Esophagus mucosa (tissue), 1 donor: ENCODE measurements at regions not wholly inside any gene's neighbourhood (a gene's known extent, or its start where the extent isn't known, plus 50 kb on each side); places are given as distances from the start of the nearest gene placed in this dataset.

Experiments
- ATAC-seq: fragments of 200-7000 bp; cut with Tn5 transposase; one replicate; pipeline ENCODE4 v1.9.1; 2020
- donor health status: DM: yes; HTN: yes; CAD: no.

DNA sequence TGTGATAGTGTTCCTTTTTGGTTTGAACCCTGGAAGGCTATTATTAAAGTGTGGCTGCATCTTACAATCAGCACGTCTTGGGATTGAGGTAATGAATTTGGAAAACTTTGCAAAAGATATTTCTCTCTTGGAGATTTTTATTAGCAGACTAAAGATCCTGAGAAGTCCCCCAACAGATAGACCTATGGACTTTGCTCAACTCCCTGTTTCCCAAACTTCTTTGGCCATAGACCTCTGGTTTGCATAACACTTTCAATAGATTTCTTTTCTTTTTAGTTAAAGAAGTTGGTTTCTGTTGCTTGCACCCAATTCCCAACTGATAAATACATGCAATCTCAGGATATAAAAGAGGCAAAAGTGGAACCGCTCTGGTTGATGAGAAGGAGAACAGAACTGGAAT is 465.8 kb upstream of the PROK2 start:
- no peak for ATAC-seq

DNA sequence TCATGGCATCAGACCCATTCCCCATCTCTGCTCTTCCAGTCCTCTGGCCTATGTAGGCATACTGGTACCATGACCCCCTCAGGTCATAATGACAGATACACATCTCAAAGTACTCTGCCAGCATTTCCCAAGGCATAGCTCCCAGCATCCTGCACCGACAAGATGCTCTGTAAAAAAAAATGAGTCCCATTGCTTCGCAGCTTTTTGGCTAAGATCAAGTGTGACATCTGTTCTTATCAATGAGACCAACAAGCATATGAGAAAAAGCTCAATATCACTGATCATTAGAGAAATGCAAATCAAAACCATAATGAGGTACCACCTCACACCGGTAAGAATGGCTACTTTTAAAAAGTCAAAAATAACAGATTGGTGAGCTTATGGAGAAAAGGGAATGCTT is 463.9 kb upstream of the PROK2 start:
- ATAC-seq: no peak

DNA sequence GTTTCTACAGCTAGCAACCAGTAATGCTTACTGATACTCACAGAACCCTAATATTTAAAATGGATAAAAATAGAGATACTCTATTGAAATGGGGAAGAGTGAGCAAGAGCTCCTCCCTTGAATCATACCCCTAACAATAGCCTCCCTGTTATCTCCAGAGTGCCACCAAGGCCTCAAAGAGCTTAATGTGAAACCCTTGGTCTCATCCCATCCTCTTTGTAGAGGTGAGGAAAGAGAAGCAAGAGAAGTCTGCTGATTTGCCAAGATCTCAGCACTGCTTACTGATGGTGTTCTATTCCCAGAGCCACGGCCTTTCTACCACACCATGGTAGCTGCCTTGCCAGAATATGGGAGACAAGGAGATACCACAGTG is 463.4 kb upstream of the PROK2 start:
- no peak for ATAC-seq

DNA sequence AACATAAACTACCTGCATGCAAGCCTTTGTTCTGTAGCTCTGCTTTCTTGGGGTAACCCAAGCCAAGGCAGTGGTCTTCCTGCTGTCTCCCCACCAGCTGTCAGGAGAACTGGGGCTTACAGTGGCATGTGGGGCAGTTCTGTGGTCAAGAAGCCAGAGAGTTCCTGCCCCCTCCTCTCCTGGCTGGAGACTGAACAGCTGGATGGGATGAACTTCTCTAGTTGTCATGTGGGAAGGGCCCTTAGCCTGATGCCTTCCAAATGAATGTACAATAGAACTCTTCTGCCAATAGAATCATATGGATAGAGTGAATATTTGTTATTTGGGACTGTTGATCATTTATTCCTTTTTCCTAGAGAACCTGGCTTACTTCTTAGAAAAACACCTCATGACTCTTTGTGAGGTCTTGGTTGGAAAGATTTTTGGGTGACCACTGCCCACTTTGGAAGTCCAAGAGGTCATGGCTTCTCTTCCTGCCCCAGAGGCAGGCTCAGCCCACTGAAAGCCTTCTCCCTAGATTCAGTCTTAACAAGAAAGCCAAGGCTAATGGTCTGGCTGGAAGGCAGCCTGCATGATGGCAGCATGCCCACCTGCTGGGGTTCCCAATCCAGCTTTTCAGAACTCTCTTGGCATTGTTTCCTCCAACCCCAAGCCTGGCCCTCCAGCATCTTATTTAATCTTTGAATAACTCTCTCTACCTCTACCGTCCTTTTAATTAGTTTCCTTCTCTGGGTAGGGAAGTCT is 462.9 kb upstream of the PROK2 start:
- no peak for ATAC-seq

DNA sequence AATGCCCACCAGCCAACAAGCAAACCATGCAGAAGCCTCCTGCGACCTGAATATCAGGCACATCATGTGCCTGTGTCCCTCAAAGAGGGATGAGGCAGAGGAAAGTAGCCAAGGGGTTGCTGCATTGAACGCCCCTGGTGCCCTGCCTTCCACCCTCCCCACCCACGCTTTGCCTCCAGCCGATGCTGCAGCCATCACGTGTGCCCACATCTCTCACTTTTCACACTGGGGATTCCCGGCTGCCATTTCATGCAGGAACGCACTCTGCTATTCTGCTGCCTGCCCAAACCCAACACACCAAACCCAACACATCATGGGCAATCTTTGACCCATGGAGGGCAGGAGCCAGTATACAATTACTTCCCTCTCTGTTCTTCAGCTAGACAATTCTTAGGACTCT is 462.2 kb upstream of the PROK2 start:
- no peak for ATAC-seq

DNA sequence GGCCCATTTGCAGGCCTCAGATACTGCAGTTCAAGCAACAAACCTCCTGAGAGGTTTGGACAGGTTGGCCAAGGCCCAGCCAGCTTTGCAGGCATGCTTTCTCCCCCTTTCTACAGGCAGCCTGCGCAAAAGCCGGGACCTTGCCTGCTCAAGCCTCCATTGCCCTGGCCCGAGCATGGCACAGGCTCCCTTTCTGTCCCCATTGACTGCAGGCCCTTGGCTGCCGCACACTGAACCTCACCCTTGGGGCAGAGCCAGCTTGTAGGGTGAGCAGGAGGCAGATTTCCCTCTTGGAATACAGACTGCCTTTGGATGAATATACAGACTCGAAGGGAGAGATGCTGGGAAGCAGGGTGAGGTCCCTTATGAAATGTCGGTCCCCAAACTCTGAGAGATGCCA is 461.7 kb upstream of the PROK2 start:
- no peak for ATAC-seq

DNA sequence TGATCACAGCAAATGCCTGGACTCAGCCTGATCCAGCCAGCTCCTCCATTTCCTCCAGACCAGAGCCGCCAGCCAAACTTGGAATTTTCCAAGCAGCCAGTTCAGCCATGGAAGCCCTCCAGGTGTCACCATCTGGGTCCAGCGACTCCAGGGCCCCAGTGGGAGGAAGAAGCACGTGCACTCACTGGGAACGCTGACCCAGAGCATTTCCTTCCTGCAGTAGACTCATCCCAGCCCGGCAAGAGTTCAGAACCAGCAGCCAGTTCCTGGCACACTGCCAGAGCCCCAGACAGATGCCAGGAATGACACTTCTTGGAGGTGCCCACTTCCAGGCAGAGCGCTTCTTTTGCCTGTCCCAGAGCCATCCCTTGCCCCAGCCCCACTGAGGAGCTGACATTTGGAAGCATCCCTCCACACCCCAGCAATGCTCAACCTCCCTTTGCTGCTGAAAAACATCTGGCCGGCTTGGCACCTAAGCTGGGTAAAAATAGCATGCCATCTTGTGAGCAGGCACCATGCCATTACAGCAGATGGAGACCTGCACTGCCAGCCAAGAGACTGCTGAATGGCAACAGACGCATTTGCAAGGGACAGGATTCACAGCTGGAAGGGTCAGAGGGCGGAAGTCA is 460.3 kb upstream of the PROK2 start:
- ATAC-seq: no peak

DNA sequence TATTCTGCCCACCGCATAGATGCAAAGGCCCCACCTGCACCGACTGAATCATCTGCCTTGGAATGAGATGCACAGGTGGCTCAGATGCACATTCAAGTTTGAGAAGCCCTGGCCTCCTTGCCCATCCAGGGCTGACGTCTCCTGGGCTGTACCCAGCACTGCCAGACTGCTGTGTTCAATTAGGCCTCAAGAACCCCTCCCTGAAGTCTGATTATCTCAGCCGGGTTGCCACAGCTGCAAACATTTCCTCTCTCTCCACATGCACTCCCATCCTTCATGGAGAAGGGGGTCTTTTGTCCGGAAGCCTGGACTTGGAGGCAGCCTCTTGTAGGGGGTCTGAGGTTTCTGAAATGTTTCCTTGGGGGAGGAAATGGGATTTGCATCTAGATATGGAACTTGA is 459.4 kb upstream of the PROK2 start:
- no peak for ATAC-seq

DNA sequence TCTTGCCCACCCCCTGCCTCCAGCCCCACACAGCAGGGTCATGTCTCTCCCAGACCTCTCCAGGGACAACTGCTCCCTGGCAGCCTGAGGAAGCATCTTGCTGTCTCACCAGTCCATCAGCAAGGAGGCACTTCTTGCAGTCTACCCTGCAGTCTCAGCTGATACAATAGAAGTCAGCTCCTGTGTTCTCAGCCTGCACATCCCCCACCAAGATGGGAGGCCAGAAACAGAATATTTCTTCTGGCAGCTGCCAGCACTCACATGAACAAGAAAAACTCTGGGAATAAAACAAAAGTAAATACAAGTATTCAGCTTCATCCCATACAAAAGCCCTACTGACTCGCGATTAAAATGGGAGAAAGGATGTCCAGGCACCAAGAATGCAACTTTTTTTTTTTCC is 457.4 kb upstream of the PROK2 start:
- ATAC-seq: no peak

DNA sequence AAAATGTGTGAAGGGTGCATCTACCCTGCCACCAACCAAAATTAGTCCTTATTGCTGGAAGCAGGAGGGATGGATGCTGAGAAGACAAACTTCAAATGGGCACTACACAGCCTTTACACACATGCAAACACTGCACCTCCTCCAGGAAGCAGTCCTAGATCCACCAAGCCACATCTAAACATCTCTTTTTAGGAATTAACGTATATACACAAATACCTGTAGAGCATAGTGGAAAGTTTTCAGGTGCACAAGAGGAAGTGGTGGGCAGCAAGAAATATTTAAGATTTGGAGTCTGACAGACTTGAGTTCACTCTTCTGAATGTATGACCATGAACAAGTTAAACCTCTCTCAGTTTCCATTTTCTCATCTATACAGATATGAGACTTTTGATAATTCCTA is 456.6 kb upstream of the PROK2 start:
- ATAC-seq: no peak

DNA sequence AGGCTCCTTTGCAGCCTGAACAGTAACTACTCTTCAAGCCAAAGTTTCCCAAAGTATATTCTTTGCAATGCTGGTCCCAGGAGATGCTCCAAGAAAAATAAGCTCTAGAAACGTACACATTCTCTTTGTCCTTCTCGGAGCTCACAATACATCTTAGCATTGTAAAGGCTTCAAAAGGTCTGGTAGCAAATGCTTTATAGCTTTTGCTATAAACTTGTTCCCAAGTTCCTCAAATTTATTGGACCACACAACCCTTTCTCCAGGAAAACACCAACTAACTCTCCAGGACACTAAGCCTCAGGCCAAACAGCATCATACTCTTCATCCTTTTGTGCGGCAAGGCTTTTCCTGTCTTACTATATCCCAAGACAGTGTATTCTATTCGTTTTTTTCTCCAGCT is 455.6 kb upstream of the PROK2 start:
- ATAC-seq: no peak

DNA sequence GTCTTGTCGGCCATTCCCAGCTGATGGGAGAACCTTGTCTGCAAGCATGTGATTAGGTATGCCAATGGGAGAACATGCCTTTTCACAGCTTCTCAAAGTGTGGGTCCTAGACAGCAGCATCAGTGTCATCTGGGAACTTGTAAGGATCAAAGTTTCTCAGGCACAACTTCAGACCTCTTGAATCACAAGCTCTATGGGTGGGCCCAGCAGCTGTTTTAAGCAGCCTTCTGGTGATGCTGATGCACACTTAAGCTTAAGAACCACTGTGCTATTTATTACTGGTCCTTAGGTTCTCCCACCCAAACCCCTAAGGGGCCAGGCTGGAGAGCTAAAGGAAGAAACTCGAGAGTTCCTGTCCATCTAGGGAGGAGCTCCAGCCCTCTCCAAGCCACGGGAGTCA is 453.9 kb upstream of the PROK2 start:
- ATAC-seq: no peak

DNA sequence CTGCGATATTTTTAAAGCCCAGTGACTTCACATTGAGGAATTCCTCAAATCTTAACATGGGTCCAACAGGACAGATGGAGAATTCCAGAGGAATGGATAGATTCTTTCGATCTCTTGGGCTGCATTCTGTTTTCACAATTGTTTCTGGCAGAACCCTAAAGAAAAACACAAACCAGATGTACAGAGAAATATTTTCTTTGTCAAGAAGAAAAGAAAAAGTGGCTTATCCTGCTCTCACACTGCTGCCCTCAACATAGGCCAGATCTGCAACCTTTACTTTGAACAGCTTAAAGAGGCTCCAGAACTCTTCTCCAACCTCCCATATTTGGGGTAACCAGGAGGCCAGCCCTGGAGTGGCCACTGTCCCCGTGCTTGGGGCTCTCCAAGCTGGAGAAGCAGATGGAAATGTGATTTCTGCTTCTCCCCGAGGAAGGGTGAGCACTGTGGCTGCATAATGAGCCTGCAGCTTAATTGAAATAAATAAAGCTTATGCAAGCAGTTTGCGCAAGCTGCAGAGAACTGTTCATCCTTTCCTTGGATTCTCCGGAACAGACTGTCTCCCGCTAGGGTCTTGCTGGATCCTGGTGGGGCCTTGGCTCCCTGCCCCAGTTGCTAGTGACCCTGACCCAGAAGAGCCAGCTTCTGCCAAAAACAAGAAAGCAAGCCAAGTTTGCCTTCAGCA is 453.2 kb upstream of the PROK2 start:
- ATAC-seq: no peak

DNA sequence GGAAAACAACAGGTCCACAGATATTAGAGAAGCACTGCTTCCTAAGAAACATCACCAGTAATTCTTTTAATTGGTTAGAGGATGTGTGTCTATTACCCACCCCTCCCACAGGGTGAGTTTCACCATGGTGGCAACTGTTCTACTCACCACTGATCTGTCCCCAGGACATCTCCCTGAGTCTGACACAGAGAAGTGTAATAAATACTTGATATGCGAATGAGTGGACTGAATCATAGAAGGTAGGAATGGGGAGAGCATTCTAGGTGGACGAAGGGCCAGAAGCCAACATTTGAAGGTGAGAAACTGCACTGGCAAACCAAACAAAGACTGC is 452.7 kb upstream of the PROK2 start:
- ATAC-seq: no peak

DNA sequence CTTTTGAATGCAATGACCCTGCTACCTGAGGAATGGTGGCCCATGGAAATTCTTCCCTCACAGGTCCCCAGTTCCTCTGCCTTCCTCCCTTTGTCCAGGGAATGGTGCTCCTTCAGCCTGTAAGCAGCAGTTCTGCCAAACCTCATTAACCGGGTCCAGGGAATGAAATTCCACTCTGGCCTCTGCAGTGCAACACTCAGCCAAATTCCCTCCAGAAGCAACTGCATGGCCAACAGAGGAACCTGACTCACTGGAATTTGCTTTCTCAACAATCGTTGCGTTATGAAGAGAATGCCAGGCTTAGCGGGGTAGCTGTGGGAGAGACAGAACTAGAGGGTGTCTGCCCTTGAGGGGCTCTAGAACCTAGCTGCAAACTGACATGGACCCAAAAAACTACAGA is 449.4 kb upstream of the PROK2 start:
- ATAC-seq: no peak

DNA sequence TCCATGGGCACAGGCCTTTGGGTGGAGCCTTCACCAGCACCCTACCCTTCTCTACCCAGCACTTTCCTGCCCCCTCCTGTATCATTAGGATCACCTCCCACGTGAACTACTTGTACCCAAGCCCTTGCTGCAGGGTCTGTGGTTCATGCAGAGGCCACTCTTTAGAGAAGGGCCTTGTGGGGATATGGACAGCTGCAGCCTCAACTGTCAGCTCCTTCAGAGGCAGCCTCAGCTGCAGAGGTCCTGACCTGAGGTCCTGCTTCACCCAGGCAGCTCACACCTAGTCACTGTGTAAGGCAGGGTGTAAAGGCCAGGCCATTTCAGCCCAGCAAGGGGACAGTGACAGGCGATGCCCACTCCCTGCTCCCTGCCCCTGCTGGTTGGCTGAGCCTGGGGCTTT is 448.6 kb upstream of the PROK2 start:
- peak; percentile 22 for ATAC-seq

DNA sequence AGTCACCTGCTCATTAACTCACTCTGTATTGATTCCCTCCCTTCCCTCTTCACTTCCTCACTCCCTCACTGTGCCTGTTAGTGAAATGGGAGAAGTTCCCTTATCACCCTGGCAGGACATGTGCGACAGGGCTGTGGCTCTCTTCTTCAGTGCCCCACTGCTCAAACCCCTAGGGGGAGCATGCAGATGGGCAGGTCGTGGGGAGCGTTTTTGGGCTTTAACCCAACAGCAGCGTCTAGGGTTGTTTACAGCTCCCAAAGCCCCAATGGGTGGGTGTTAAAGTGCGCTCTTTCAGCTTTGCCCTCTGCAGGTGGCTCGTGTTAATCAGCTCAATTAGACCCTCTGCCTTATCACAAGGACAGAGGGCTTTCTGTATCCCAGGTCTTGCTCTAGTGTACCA is 447.8 kb upstream of the PROK2 start:
- ATAC-seq: no peak

DNA sequence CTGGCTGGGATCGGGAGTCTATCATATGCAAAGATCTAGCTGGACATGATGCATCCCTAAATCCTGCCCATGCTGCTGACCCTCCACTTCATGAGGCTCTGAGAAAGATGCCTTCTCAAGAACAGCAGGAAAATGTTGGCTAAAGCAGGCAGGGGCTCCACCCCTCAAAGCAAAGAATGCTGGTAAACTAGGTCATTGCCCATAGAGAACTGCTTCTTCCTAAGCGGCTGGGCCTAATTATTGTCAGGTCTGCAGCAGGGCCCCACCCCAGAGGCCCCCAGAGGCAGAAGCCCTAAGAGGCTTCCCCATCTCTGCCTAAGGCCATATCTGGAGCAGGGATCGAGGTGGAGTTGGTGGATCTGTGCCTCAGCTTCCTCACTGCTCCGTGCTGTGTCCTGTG is 447.4 kb upstream of the PROK2 start:
- ATAC-seq: no peak

DNA sequence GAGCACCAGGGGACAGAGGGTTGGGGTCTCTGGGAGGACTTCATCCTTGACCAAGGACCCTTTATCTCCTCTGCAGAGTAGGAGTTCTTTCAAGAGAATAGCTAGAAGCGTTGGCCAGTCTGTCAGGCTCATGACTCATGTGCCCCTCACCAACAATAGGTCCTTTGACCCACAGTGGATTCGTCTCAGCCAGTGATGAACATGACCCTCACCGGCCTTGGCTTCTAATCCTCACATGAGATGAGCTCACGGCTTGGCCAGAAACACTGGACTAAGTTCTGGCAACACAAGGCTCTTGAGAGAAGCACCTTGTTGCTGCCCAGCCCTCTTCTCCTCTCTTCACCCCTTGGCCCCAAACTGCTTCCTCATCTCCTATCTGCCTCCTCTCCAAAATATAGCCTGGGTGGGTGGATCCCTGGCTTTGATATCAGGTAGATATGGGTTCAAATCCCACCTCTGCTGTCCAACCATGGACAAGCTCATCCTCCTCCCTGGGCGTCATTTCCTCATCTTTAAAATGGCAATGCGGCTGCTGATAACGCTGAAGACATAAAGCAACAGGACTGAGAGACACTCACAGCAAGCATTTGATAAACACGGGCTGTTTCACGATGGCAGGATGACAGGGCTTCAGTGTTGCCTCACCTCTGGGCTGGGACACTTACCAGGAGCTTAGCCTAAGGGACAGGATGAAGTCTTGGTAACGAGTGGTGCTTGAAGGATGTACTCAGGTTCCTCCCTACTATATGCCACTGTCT is 446.7 kb upstream of the PROK2 start:
- ATAC-seq: no peak

DNA sequence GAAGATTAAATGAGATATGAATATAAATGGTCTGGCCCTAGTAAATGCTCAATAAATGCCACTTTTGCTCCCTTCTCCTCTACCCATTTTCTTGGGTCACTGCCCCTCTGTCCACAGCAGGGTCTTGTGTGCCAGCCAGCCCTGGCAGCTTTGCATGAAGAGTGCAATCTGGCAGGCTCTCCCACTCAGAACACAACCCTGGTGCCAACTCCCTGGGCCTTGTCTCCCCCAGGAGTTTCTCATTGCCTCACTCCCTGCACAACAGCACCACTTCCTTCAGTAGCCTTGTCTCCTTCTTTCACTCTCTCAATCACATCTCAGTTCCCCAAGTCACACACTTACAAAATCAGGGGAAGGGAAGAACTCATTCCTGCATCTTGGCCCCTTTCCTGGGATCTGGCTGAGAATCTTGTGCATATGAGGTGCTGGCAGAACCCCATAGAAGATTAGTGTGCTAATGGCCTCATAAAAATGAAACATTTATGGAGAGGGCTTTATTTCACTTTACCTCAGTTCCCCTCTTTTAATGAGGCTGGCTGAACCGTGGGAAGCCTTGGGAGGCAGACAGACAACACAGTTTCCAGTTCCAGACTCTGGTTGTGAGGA is 445.9 kb upstream of the PROK2 start:
- no peak for ATAC-seq

DNA sequence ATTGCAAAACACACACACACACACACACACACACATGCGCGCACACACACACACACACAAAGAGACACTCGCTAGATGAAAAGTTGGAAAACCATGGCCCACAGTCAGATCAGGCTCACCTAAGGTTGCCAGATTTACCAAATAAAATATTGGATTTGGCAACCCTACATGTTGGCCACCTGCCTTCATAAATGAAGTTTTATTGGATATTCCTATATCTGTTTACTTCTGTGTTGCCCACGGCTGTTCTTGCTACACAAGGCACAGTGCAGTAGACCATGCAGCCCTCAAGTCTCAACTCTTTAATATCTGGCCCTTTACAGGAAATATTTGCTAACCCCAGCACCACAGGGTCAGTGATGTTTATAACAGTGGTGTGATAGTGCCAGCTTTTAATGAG is 445.0 kb upstream of the PROK2 start:
- no peak for ATAC-seq

DNA sequence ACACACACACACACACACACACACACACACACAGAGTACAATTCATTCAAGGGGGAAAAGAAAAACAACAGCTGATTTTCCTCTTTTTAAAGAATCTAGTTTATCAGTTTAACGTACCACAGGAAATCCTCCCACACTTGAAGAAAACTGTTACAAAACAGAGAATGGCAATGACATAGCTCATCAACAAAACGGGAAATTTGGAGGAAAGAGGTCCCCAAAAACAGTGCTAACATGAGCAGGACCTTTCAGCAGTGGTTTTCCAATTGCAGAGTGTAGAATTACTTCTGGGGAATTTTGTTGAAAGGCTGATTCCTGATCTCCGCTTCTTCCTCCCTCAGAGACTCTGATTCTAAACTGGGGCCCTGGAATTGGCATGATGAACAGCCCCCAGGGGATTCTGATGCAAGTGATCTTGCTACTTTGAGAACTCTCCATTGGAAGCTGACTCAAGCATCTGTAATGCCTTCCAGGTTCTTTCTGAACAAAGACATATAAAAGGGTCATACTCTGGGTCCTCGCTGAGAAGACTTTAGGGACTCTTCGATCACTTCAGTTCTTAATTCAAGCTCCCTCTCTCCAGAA is 442.6 kb upstream of the PROK2 start:
- no peak for ATAC-seq
